ENCODE measurements at regions not wholly inside any gene's neighbourhood (a gene's known extent, or its start where the extent isn't known, plus 50 kb on each side); places are given as distances from the start of the nearest gene placed in this dataset.
"Not testable (repeated sequence)": the region's sequence is repeated elsewhere in the genome, so short reads cannot be mapped to it uniquely, and the experiment has no call there.

GRCh38 chr1:78267513-78268218 lies 221.9 kb downstream of the GIPC2 start:
- no peak for DNase-seq (ENCODE audit: low read depth)
- no peak for TF ChIP-seq CTCF (IDR thresholded peaks at IDR 0.05; ENCODE audit: insufficient read depth, low read depth, low read length, missing control alignments)
- H3K4me3 ChIP-seq (ENCODE audit: low read length), result no peak overlapping the region

- no peak for DNase-seq (ENCODE audit: low read depth)
- no peak overlapping the region for H3K4me3 ChIP-seq (ENCODE audit: low read length)
- TF ChIP-seq CTCF (IDR thresholded peaks at IDR 0.05; ENCODE audit: insufficient read depth, low read depth, low read length, missing control alignments), result no peak
Observed at GRCh38 chr1:78269591-78269990, 221.2 kb upstream of the PTGFR start.

- H3K4me3 ChIP-seq (ENCODE audit: low read length); DNase-seq (ENCODE audit: low read depth): not testable (repeated sequence)
Observed at GRCh38 chr1:78271423-78271822, 219.4 kb upstream of the PTGFR start.

- TF ChIP-seq CTCF (IDR thresholded peaks at IDR 0.05; ENCODE audit: insufficient read depth, low read depth, low read length, missing control alignments), result no peak
- H3K4me3 ChIP-seq (ENCODE audit: low read length), result no peak overlapping the region
- DNase-seq (ENCODE audit: low read depth), result peak; percentile 61
Observed at GRCh38 chr1:78274814-78275213, 216.0 kb upstream of the PTGFR start.

GRCh38 chr1:78275456-78275855 lies 215.3 kb upstream of the PTGFR start:
- no peak for TF ChIP-seq CTCF (IDR thresholded peaks at IDR 0.05; ENCODE audit: insufficient read depth, low read depth, low read length, missing control alignments)
- H3K4me3 ChIP-seq (ENCODE audit: low read length), result no peak overlapping the region
- DNase-seq (ENCODE audit: low read depth), result no peak

- H3K4me3 ChIP-seq (ENCODE audit: low read length), result no peak overlapping the region
- no peak for TF ChIP-seq CTCF (IDR thresholded peaks at IDR 0.05; ENCODE audit: insufficient read depth, low read depth, low read length, missing control alignments)
- DNase-seq (ENCODE audit: low read depth), result no peak
Observed at GRCh38 chr1:78275906-78276685, 214.7 kb upstream of the PTGFR start.

- H3K4me3 ChIP-seq (ENCODE audit: low read length), result no peak overlapping the region
- no peak for TF ChIP-seq CTCF (IDR thresholded peaks at IDR 0.05; ENCODE audit: insufficient read depth, low read depth, low read length, missing control alignments)
- peak; percentile 37 for DNase-seq (ENCODE audit: low read depth)
Observed at GRCh38 chr1:78277253-78277652, 213.5 kb upstream of the PTGFR start.

Data from epithelial cell of esophagus (primary cell).